PC-3 (cell line): ENCODE measurements at regions not wholly inside any gene's neighbourhood (a gene's known extent, or its start where the extent isn't known, plus 50 kb on each side); places are given as distances from the start of the nearest gene placed in this dataset.

Source experiments
- ATAC-seq: fragments of 200-7000 bp; cut with Tn5 transposase; 2 replicates; pipeline ENCODE4 v1.9.1; 2020; ENCODE audit warnings: mild to moderate bottlenecking, moderate library complexity
- BruUV-seq: library from RNA; stranded (reverse); fragments of 400-500 nt; replicated peaks from 2 replicates; lab custom pipeline; 2021; lab: Mats Ljungman, UMichigan
- CTCF ChIA-PET: fragments of 300-600 bp; sonication (Branson Sonifier 250); formaldehyde crosslinking; loops from one replicate; lab custom pipeline; 2022; ENCODE audit warnings: antibody characterized with exemption; lab: Charles Lee
- POLR2A ChIA-PET: fragments of 300-600 bp; sonication (Branson Sonifier 250); formaldehyde crosslinking; loops from one replicate; lab custom pipeline; 2022; ENCODE audit warnings: antibody characterized with exemption; ENCODE audit not compliant: unreplicated experiment; lab: Charles Lee
- DNase-seq: peaks from one replicate; pipeline ENCODE4 v3.0.0-alpha.2; 2015
- H2AFZ ChIP-seq: fragments of 300-600 bp; sonication (generic); 2 replicates; pipeline ENCODE4 v1.6.0; 2016; ENCODE audit warnings: antibody characterized with exemption, low read length
- H3F3A ChIP-seq: fragments of 300-600 bp; sonication (generic); one replicate; pipeline ENCODE4 v1.6.0; 2017; ENCODE audit warnings: antibody characterized with exemption, low read length, control low read depth, mild to moderate bottlenecking; ENCODE audit not compliant: unreplicated experiment
- H3K27ac ChIP-seq: fragments of 300-600 bp; sonication (generic); 2 replicates; pipeline ENCODE4 v1.5.1; 2016; ENCODE audit warnings: mild to moderate bottlenecking, low read length
- H3K27me3 ChIP-seq: fragments of 300-600 bp; sonication (generic); 2 replicates; pipeline ENCODE4 v1.6.1; 2016; ENCODE audit warnings: low read length, mixed read lengths
- H3K36me3 ChIP-seq: fragments of 300-600 bp; sonication (generic); 2 replicates; pipeline ENCODE4 v1.6.1; 2016; ENCODE audit warnings: low read depth, mixed run types, low read length, mixed read lengths
- H3K4me1 ChIP-seq: fragments of 300-600 bp; sonication (generic); 2 replicates; pipeline ENCODE4 v1.5.1; 2016; ENCODE audit warnings: low read length; ENCODE audit not compliant: insufficient read depth
- H3K4me2 ChIP-seq: fragments of 300-600 bp; sonication (generic); 2 replicates; pipeline ENCODE4 v1.6.0; 2016; ENCODE audit warnings: low read length
- H3K4me3 ChIP-seq: fragments of 300-600 bp; sonication (generic); 2 replicates; pipeline ENCODE4 v1.5.1; 2016; ENCODE audit warnings: mild to moderate bottlenecking, low read length, mixed read lengths
- H3K79me2 ChIP-seq: fragments of 300-600 bp; sonication (generic); 2 replicates; pipeline ENCODE4 v1.6.1; 2017; ENCODE audit warnings: low read length, mixed read lengths
- H3K9ac ChIP-seq: fragments of 300-600 bp; sonication (generic); 2 replicates; pipeline ENCODE4 v1.6.0; 2016; ENCODE audit warnings: mild to moderate bottlenecking, low read length
- H3K9me2 ChIP-seq: fragments of 300-600 bp; sonication (generic); replicated peaks from 2 replicates; pipeline ENCODE4 v1.6.1; 2016; ENCODE audit warnings: mixed run types, low read length, mixed read lengths
- H3K9me3 ChIP-seq: fragments of 300-600 bp; sonication (generic); 2 replicates; pipeline ENCODE4 v1.6.1; 2016; ENCODE audit warnings: low read length, mixed read lengths
- H4K20me1 ChIP-seq: fragments of 300-600 bp; sonication (generic); 2 replicates; pipeline ENCODE4 v1.6.1; 2016; ENCODE audit warnings: low read length, mixed read lengths
- CTCF ChIP-seq: fragments of 300-600 bp; sonication (generic); conservative IDR thresholded peaks from 2 replicates; pipeline ENCODE4 v1.5.1; 2017; ENCODE audit warnings: antibody characterized with exemption, low read depth, mild to moderate bottlenecking, low read length
- EZH2 ChIP-seq: fragments of 300-600 bp; sonication (generic); IDR thresholded peaks from one replicate; pipeline ENCODE4 v1.6.1; 2017; ENCODE audit warnings: antibody characterized with exemption, mild to moderate bottlenecking, low read length; ENCODE audit not compliant: unreplicated experiment
- EZH2phosphoT487 ChIP-seq: fragments of 300-600 bp; sonication (generic); IDR thresholded peaks from 2 replicates; pipeline ENCODE4 v1.6.1; 2018; ENCODE audit warnings: mild to moderate bottlenecking, antibody characterized with exemption, low read length, borderline replicate concordance
- intact Hi-C: fragments of 100-400 bp; cut with micrococcal nuclease; formaldehyde crosslinking; loops from 2 replicates; pipeline ENCODE4 v1.9.0; 2023

GRCh38 chr16:54718376-54718775 is 212.3 kb upstream of the IRX5 start:
- intact Hi-C loops, result no loop called here
- BruUV-seq, result no TSS peak
- DNase-seq (no peak), ATAC-seq (no peak)
- no peak overlapping the region for H2AFZ ChIP-seq
- H3K36me3 ChIP-seq, result no peaks in the 10 kb centered on the region
- no peaks in the 10 kb centered on the region for H3K9me3 ChIP-seq
- H3K9me2 ChIP-seq, result no peaks in the 10 kb centered on the region
- H3K4me1 ChIP-seq, result no peaks in the 10 kb centered on the region
- no peaks in the 10 kb centered on the region for H3K27me3 ChIP-seq
- H3K9ac ChIP-seq, result no peak overlapping the region
- no peaks in the 10 kb centered on the region for H4K20me1 ChIP-seq
- H3K27ac ChIP-seq, result no peak overlapping the region
- no peaks in the 10 kb centered on the region for H3F3A ChIP-seq
- H3K4me3 ChIP-seq, result no peak overlapping the region
- H3K4me2 ChIP-seq, result no peak overlapping the region
- TF ChIP-seq CTCF (no peak), EZH2 (no peak), EZH2phosphoT487 (no peak)
- POLR2A ChIA-PET, result no interaction called here
- CTCF ChIA-PET, result no interaction called here
- H3K79me2 ChIP-seq, result no peaks in the 10 kb centered on the region

- no peak for ATAC-seq
- no peaks in the 10 kb centered on the region for H3K36me3 ChIP-seq
- H3K27ac ChIP-seq, result no peak overlapping the region
- DNase-seq, result no peak
- H3K9me3 ChIP-seq, result no peaks in the 10 kb centered on the region
- no peaks in the 10 kb centered on the region for H3K4me1 ChIP-seq
- H3F3A ChIP-seq, result no peaks in the 10 kb centered on the region
- no peak overlapping the region for H3K4me2 ChIP-seq
- ChIA-PET POLR2A (no interaction called here), CTCF (no interaction called here)
- BruUV-seq, result no TSS peak
- H3K27me3 ChIP-seq, result no peaks in the 10 kb centered on the region
- intact Hi-C loops, result no loop called here
- H3K9me2 ChIP-seq, result no peaks in the 10 kb centered on the region
- no peak overlapping the region for H3K9ac ChIP-seq
- H4K20me1 ChIP-seq, result no peaks in the 10 kb centered on the region
- H3K4me3 ChIP-seq, result no peak overlapping the region
- H2AFZ ChIP-seq, result no peak overlapping the region
- H3K79me2 ChIP-seq, result no peaks in the 10 kb centered on the region
- TF ChIP-seq EZH2phosphoT487 (no peak), EZH2 (no peak), CTCF (no peak)
These were observed 215.7 kb upstream of the IRX5 start for GRCh38 chr16:54715011-54715410.

- no peaks in the 10 kb centered on the region for H4K20me1 ChIP-seq
- CTCF ChIA-PET, result no interaction called here
These were observed 217.8 kb upstream of the IRX5 start for GRCh38 chr16:54712866-54713265.

More at GRCh38 chr16:54712866-54713265, 217.8 kb upstream of the IRX5 start:
- Histone ChIP-seq H3K9me2 (no peaks in the 10 kb centered on the region), H3K36me3 (no peaks in the 10 kb centered on the region), H3K9ac (no peak overlapping the region), H3K27me3 (no peaks in the 10 kb centered on the region), H3K27ac (no peak overlapping the region), H2AFZ (no peak overlapping the region), H3K79me2 (no peaks in the 10 kb centered on the region), H3K4me3 (no peak overlapping the region), H3K4me1 (no peaks in the 10 kb centered on the region), H3K4me2 (no peak overlapping the region), H3K9me3 (no peaks in the 10 kb centered on the region), H3F3A (no peaks in the 10 kb centered on the region)
- POLR2A ChIA-PET, result no interaction called here
- DNase-seq (no peak), ATAC-seq (no peak)
- intact Hi-C loops, result no loop called here
- BruUV-seq, result no TSS peak
- TF ChIP-seq EZH2, result no peak
- TF ChIP-seq EZH2phosphoT487, result no peak
- no peak for TF ChIP-seq CTCF
